Prostate gland (tissue), 2 donors: ENCODE measurements at regions not wholly inside any gene's neighbourhood (a gene's known extent, or its start where the extent isn't known, plus 50 kb on each side); places are given as distances from the start of the nearest gene placed in this dataset.

Source experiments
- DNase-seq: peaks from one replicate; pipeline ENCODE4 v3.0.0-alpha.2; 2019; ENCODE audit warnings: low spot score
- H3K27ac ChIP-seq, 2 donors: fragments of 200-600 bp; sonication (generic); 2 replicates each; pipeline ENCODE4 v1.5.1; 2017 to 2019
- H3K27me3 ChIP-seq: fragments of 200-600 bp; sonication (generic); replicated peaks from 2 replicates; pipeline ENCODE4 v1.5.1; 2019; ENCODE audit not compliant: insufficient read depth
- H3K36me3 ChIP-seq, 2 donors: fragments of 200-600 bp; sonication (generic); 1 replicate in 1 of 2; 2 replicates in 1 of 2; pipeline versions ENCODE4 v1.5.1 to v1.8.1; 2017 to 2019
- H3K4me1 ChIP-seq: fragments of 200-600 bp; sonication (generic); replicated peaks from 2 replicates; pipeline ENCODE4 v1.5.1; 2019
- H3K4me3 ChIP-seq, 2 donors: fragments of 200-600 bp; sonication (generic); 2 replicates each; pipeline ENCODE4 v1.5.1; 2017 to 2019
- H3K9me3 ChIP-seq: fragments of 200-600 bp; sonication (generic); 2 replicates; pipeline ENCODE4 v1.5.1; 2017
- CTCF ChIP-seq, 4 experiments: fragments of 200-600 bp in 2 of 4; fragments of 450-650 bp in 2 of 4; sonication (generic) in 2 of 4; IDR thresholded peaks; 1 replicate in 3 of 4; 2 replicates in 1 of 4; pipeline ENCODE4 v1.5.1; 2016 to 2019; ENCODE audit warnings: antibody characterized with exemption in 4 of 4, mild to moderate bottlenecking in 2 of 4, moderate library complexity in 2 of 4
- POLR2A ChIP-seq: fragments of 450-650 bp; IDR thresholded peaks from one replicate; pipeline ENCODE4 v1.6.1; 2016; ENCODE audit warnings: antibody characterized with exemption, mild to moderate bottlenecking
- POLR2AphosphoS5 ChIP-seq: sonication (generic); formaldehyde crosslinking; IDR thresholded peaks from one replicate; pipeline ENCODE4 v1.6.1; 2017; ENCODE audit warnings: antibody characterized with exemption
- WGBS: methylation state at CpG from one replicate; pipeline ENCODE4 v1.1.5; 2018; 5-methylcytosine and 5-hydroxymethylcytosine counted together
- intact Hi-C: fragments of 100-400 bp; cut with DNase I; formaldehyde crosslinking; loops from one replicate; pipeline ENCODE4 v1.14.2; 2022

- Histone ChIP-seq H3K27ac (no peak overlapping the region), H3K4me1 (no peaks in the 10 kb centered on the region), H3K36me3 (no peaks in the 10 kb centered on the region), H3K4me3 (no peak overlapping the region), H3K9me3 (no peaks in the 10 kb centered on the region), H3K27me3 (no peaks in the 10 kb centered on the region)
- intact Hi-C loops = no loop called here
- DNase-seq = no peak
- WGBS = 88% methylated on average over 5 of the region's 5 CpGs
- TF ChIP-seq POLR2A = no peak
- TF ChIP-seq CTCF (IDR thresholded peaks at IDR 0.05) = no peak
- no peak for TF ChIP-seq POLR2AphosphoS5
Measured at GRCh38 chr9:118326326-118326725, 622.1 kb downstream of the TLR4 start.

GRCh38 chr9:118330191-118330986, 626.2 kb downstream of the TLR4 start:
- WGBS = 74% methylated on average over 10 of the region's 10 CpGs
- Histone ChIP-seq H3K27me3 (no peaks in the 10 kb centered on the region), H3K9me3 (no peaks in the 10 kb centered on the region), H3K4me1 (no peaks in the 10 kb centered on the region), H3K27ac (no peak overlapping the region), H3K4me3 (no peak overlapping the region), H3K36me3 (no peaks in the 10 kb centered on the region)
- no peak for DNase-seq
- intact Hi-C loops = no loop called here
- TF ChIP-seq POLR2A = no peak
- no peak for TF ChIP-seq CTCF (IDR thresholded peaks at IDR 0.05)
- no peak for TF ChIP-seq POLR2AphosphoS5

- Histone ChIP-seq H3K4me1 (no peaks in the 10 kb centered on the region), H3K27me3 (no peaks in the 10 kb centered on the region), H3K36me3 (no peaks in the 10 kb centered on the region), H3K27ac (no peak overlapping the region), H3K9me3 (no peaks in the 10 kb centered on the region), H3K4me3 (no peak overlapping the region)
- intact Hi-C loops = no loop called here
- no peak for DNase-seq
- 82% methylated on average over 5 of the region's 5 CpGs for WGBS
- no peak for TF ChIP-seq POLR2AphosphoS5
- TF ChIP-seq POLR2A = no peak
- TF ChIP-seq CTCF (IDR thresholded peaks at IDR 0.05) = no peak
Measured at GRCh38 chr9:118331622-118332045, 627.4 kb downstream of the TLR4 start.

GRCh38 chr9:118336250-118336942, 632.2 kb downstream of the TLR4 start:
- Histone ChIP-seq H3K4me1 (no peaks in the 10 kb centered on the region), H3K36me3 (no peaks in the 10 kb centered on the region), H3K4me3 (no peak overlapping the region), H3K9me3 (no peaks in the 10 kb centered on the region), H3K27me3 (no peaks in the 10 kb centered on the region), H3K27ac (no peak overlapping the region)
- WGBS = 59% methylated on average over 5 of the region's 5 CpGs
- DNase-seq = no peak
- intact Hi-C loops = no loop called here
- TF ChIP-seq POLR2AphosphoS5 (no peak), POLR2A (no peak), CTCF (IDR thresholded peaks at IDR 0.05) (no peak)
